Loucy (cell line): ENCODE measurements at regions not wholly inside any gene's neighbourhood (a gene's known extent, or its start where the extent isn't known, plus 50 kb on each side); places are given as distances from the start of the nearest gene placed in this dataset.

Source experiments
- H2AFZ ChIP-seq: fragments of 200-600 bp; sonication (generic); 2 replicates; pipeline ENCODE4 v1.6.0; 2016; ENCODE audit warnings: antibody characterized with exemption, mild to moderate bottlenecking, low read length, moderate library complexity
- H3F3A ChIP-seq: fragments of 200-600 bp; 2 replicates; pipeline ENCODE4 v1.6.0; 2016; ENCODE audit warnings: antibody characterized with exemption, low read depth, mild to moderate bottlenecking
- H3K27me3 ChIP-seq: fragments of 200-600 bp; sonication (generic); 2 replicates; pipeline ENCODE4 v1.6.1; 2014; ENCODE audit warnings: low read length, mild to moderate bottlenecking; ENCODE audit not compliant: insufficient read depth, poor library complexity, severe bottlenecking
- H3K36me3 ChIP-seq: fragments of 200-600 bp; sonication (generic); 2 replicates; pipeline ENCODE4 v1.6.1; 2016; ENCODE audit warnings: low read length; ENCODE audit not compliant: insufficient read depth
- H3K4me1 ChIP-seq: fragments of 200-600 bp; sonication (generic); 2 replicates; pipeline ENCODE4 v1.5.1; 2014; ENCODE audit warnings: low read length, mild to moderate bottlenecking; ENCODE audit not compliant: insufficient read depth, poor library complexity, severe bottlenecking
- H3K4me2 ChIP-seq: fragments of 200-600 bp; sonication (generic); 2 replicates; pipeline ENCODE4 v1.6.0; 2014; ENCODE audit warnings: antibody characterized with exemption, low read length, low read depth, mild to moderate bottlenecking; ENCODE audit not compliant: poor library complexity, severe bottlenecking
- H3K4me3 ChIP-seq: fragments of 200-600 bp; sonication (generic); 2 replicates; pipeline ENCODE4 v1.5.1; 2014; ENCODE audit warnings: low read length, mild to moderate bottlenecking, mixed read lengths; ENCODE audit not compliant: poor library complexity, severe bottlenecking
- H3K79me2 ChIP-seq: fragments of 200-600 bp; sonication (generic); 2 replicates; pipeline ENCODE4 v1.6.1; 2014; ENCODE audit warnings: low read length; ENCODE audit not compliant: insufficient read depth
- H3K9ac ChIP-seq: fragments of 200-600 bp; sonication (generic); 2 replicates; pipeline ENCODE4 v1.6.0; 2014; ENCODE audit warnings: mild to moderate bottlenecking, low read depth, low read length, moderate library complexity; ENCODE audit not compliant: poor library complexity, severe bottlenecking
- H3K9me2 ChIP-seq: fragments of 200-600 bp; sonication (generic); replicated peaks from 2 replicates; pipeline ENCODE4 v1.6.1; 2016; ENCODE audit warnings: low read depth, low read length, mixed read lengths
- H3K9me3 ChIP-seq: fragments of 200-600 bp; sonication (generic); 2 replicates; pipeline ENCODE4 v1.6.1; 2014; ENCODE audit warnings: mild to moderate bottlenecking, antibody characterized with exemption, low read length, low read depth; ENCODE audit not compliant: insufficient read depth
- H4K20me1 ChIP-seq: fragments of 200-600 bp; sonication (generic); 2 replicates; pipeline ENCODE4 v1.6.0; 2014; ENCODE audit warnings: antibody characterized with exemption, low read length, mild to moderate bottlenecking; ENCODE audit not compliant: insufficient read depth, poor library complexity, severe bottlenecking
- EZH2phosphoT487 ChIP-seq: fragments of 200-600 bp; IDR thresholded peaks from 2 replicates; pipeline ENCODE4 v1.6.1; 2018; ENCODE audit warnings: antibody characterized with exemption, mild to moderate bottlenecking, moderate library complexity, borderline replicate concordance
- TF ChIP-seq, protein P1 (sequence below): fragments of 200-600 bp; sonication (generic); conservative IDR thresholded peaks from 2 replicates; pipeline ENCODE4 v1.5.1; 2014; ENCODE audit warnings: mild to moderate bottlenecking, antibody characterized with exemption, low read length

DNA sequence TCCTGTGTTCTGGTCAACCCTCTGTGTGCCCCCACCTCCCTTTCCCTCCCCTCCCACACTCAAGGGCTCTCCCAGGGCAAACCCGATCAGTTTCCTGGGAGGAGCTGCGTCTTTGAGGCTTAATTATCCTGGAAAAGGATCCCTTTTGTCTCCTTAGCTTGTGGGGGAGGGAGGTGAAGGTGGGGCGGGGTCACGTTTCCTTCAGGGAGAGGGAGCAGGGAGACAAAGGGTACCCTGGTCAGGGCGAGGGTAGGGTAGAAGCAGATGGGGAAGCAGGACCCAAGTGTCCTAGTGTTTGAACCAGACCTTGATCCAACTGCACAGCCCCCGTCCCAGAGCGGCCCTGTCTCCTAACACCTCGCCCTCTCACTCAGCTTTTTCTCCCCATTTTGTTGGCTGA lies 90.1 kb downstream of the HIF1AN start:
- H3K4me2 ChIP-seq = no peak overlapping the region
- H3K36me3 ChIP-seq = no peaks in the 10 kb centered on the region
- no peaks in the 10 kb centered on the region for H3K9me3 ChIP-seq
- H3K9ac ChIP-seq = no peak overlapping the region
- no peaks in the 10 kb centered on the region for H3F3A ChIP-seq
- no peak overlapping the region for H3K4me3 ChIP-seq
- no peaks in the 10 kb centered on the region for H3K27me3 ChIP-seq
- H2AFZ ChIP-seq = no peak overlapping the region
- no peaks in the 10 kb centered on the region for H4K20me1 ChIP-seq
- TF ChIP-seq, protein P1, sequence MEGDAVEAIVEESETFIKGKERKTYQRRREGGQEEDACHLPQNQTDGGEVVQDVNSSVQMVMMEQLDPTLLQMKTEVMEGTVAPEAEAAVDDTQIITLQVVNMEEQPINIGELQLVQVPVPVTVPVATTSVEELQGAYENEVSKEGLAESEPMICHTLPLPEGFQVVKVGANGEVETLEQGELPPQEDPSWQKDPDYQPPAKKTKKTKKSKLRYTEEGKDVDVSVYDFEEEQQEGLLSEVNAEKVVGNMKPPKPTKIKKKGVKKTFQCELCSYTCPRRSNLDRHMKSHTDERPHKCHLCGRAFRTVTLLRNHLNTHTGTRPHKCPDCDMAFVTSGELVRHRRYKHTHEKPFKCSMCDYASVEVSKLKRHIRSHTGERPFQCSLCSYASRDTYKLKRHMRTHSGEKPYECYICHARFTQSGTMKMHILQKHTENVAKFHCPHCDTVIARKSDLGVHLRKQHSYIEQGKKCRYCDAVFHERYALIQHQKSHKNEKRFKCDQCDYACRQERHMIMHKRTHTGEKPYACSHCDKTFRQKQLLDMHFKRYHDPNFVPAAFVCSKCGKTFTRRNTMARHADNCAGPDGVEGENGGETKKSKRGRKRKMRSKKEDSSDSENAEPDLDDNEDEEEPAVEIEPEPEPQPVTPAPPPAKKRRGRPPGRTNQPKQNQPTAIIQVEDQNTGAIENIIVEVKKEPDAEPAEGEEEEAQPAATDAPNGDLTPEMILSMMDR = no peak
- no peak for TF ChIP-seq EZH2phosphoT487
- no peaks in the 10 kb centered on the region for H3K9me2 ChIP-seq
- no peaks in the 10 kb centered on the region for H3K79me2 ChIP-seq
- H3K4me1 ChIP-seq = no peaks in the 10 kb centered on the region

DNA sequence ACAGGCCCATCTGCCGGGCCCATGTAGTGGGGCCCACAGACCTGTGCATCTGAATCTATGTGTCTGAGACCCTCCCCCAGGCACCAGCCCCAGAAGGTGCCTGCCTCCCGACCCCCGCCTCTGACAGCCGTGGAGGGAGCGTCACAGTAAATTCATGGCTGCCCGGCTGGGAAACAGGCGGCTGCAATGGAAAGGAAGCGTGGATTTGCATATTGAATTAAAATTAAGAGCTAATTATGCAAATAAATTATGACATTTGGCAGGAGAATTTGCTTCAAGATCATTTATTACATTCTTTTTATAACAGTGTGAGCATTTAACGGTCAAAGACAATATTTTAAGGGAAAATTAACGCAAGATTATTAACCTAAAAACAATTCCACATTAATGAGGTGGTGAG lies 92.3 kb downstream of the HIF1AN start:
- Histone ChIP-seq H3K9me3 (no peaks in the 10 kb centered on the region), H3K4me2 (no peak overlapping the region), H3K9ac (no peak overlapping the region), H3F3A (no peaks in the 10 kb centered on the region), H3K9me2 (no peaks in the 10 kb centered on the region), H2AFZ (no peak overlapping the region), H3K27me3 (no peaks in the 10 kb centered on the region), H3K4me3 (no peak overlapping the region), H3K4me1 (no peaks in the 10 kb centered on the region), H4K20me1 (no peaks in the 10 kb centered on the region), H3K79me2 (no peaks in the 10 kb centered on the region), H3K36me3 (no peaks in the 10 kb centered on the region)
- TF ChIP-seq, protein P1 = no peak
- no peak for TF ChIP-seq EZH2phosphoT487

DNA sequence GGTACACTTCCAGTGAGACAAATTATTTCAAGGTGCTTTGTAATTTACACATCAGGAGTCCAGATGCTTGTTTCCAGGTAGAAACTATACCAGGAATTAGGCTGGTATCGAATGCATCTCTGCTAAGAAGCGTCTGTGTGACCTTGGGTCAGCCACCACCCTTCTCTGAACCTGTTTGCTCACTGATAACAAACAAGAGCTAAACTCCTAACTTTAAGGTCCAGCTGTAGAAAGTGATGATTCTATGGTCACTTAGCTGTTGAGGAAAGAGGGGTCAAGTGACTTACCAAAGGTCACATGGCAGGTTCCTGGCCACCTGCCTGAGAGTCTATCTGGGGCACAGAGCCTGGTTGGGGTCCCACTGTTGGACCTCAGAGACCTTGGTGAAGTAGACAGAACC lies 95.4 kb downstream of the HIF1AN start:
- H3K4me3 ChIP-seq = no peak overlapping the region
- H3K79me2 ChIP-seq = no peaks in the 10 kb centered on the region
- H4K20me1 ChIP-seq = no peaks in the 10 kb centered on the region
- TF ChIP-seq, protein P1 = no peak
- TF ChIP-seq EZH2phosphoT487 = no peak
- no peak overlapping the region for H3K4me2 ChIP-seq
- H3K9me3 ChIP-seq = no peaks in the 10 kb centered on the region
- H3K4me1 ChIP-seq = no peaks in the 10 kb centered on the region
- H3F3A ChIP-seq = no peaks in the 10 kb centered on the region
- no peaks in the 10 kb centered on the region for H3K9me2 ChIP-seq
- no peak overlapping the region for H3K9ac ChIP-seq
- no peak overlapping the region for H2AFZ ChIP-seq
- no peaks in the 10 kb centered on the region for H3K27me3 ChIP-seq
- no peaks in the 10 kb centered on the region for H3K36me3 ChIP-seq
